ENCODE measurements at regions not wholly inside any gene's neighbourhood (a gene's known extent, or its start where the extent isn't known, plus 50 kb on each side); places are given as distances from the start of the nearest gene placed in this dataset.

- H3K36me3 ChIP-seq (ENCODE audit: insufficient read depth, low read length) = no peaks in the 10 kb centered on the region
- TF ChIP-seq EZH2 (IDR thresholded peaks at IDR 0.05; ENCODE audit: borderline replicate concordance, insufficient read depth, low read length, poor library complexity, severe bottlenecking) (no peak), RAD21 (conservative IDR thresholded peaks at IDR 0.05) (no peak), SMC3 (conservative IDR thresholded peaks at IDR 0.05; ENCODE audit: poor library complexity) (no peak), POLR2AphosphoS5 (IDR thresholded peaks at IDR 0.05) (no peak), TAF1 (IDR thresholded peaks at IDR 0.05; ENCODE audit: low read depth) (no peak), REST (IDR thresholded peaks at IDR 0.05; ENCODE audit: borderline replicate concordance) (no peak), EP300 (conservative IDR thresholded peaks at IDR 0.05; ENCODE audit: poor library complexity, severe bottlenecking) (no peak)
- no peak overlapping the region for H3K9ac ChIP-seq (ENCODE audit: low read length)
- no peaks in the 10 kb centered on the region for H3K9me3 ChIP-seq (ENCODE audit: low read length)
- no peak overlapping the region for H3K27ac ChIP-seq (ENCODE audit: low read length)
- H2AFZ ChIP-seq (ENCODE audit: low read depth, low read length) = no peak overlapping the region
- no peaks in the 10 kb centered on the region for H3F3A ChIP-seq (ENCODE audit: insufficient read depth, low read length, poor library complexity, severe bottlenecking)
- no peak overlapping the region for H3K4me2 ChIP-seq (ENCODE audit: low read length)
- no peak overlapping the region for H3K4me3 ChIP-seq (ENCODE audit: low read length)
- no peaks in the 10 kb centered on the region for H4K20me1 ChIP-seq (ENCODE audit: insufficient read depth)
- no peaks in the 10 kb centered on the region for H3K79me2 ChIP-seq (replicated peaks; ENCODE audit: insufficient read depth, low read length)
- H3K9me2 ChIP-seq (ENCODE audit: insufficient read depth, low read length) = no peaks in the 10 kb centered on the region
- H3K27me3 ChIP-seq (ENCODE audit: insufficient read depth, low read depth, low read length) = no peaks in the 10 kb centered on the region
Observed at GRCh38 chr14:87041290-87042020, 951.5 kb downstream of the GALC start.

GRCh38 chr14:87034680-87035079 is 958.3 kb downstream of the GALC start:
- Histone ChIP-seq H3K27ac (ENCODE audit: low read length) (no peak overlapping the region), H3F3A (ENCODE audit: insufficient read depth, low read length, poor library complexity, severe bottlenecking) (no peaks in the 10 kb centered on the region), H4K20me1 (ENCODE audit: insufficient read depth) (no peaks in the 10 kb centered on the region), H3K9me3 (ENCODE audit: low read length) (no peaks in the 10 kb centered on the region), H3K9ac (ENCODE audit: low read length) (no peak overlapping the region), H3K79me2 (replicated peaks; ENCODE audit: insufficient read depth, low read length) (no peaks in the 10 kb centered on the region), H3K4me3 (ENCODE audit: low read length) (no peak overlapping the region), H3K9me2 (ENCODE audit: insufficient read depth, low read length) (no peaks in the 10 kb centered on the region), H3K36me3 (ENCODE audit: insufficient read depth, low read length) (no peaks in the 10 kb centered on the region), H3K27me3 (ENCODE audit: insufficient read depth, low read depth, low read length) (no peaks in the 10 kb centered on the region), H2AFZ (ENCODE audit: low read depth, low read length) (no peak overlapping the region), H3K4me2 (ENCODE audit: low read length) (no peak overlapping the region)
- no peak for TF ChIP-seq EP300 (conservative IDR thresholded peaks at IDR 0.05; ENCODE audit: poor library complexity, severe bottlenecking)
- TF ChIP-seq RAD21 (conservative IDR thresholded peaks at IDR 0.05) = no peak
- TF ChIP-seq REST (IDR thresholded peaks at IDR 0.05; ENCODE audit: borderline replicate concordance) = no peak
- no peak for TF ChIP-seq EZH2 (IDR thresholded peaks at IDR 0.05; ENCODE audit: borderline replicate concordance, insufficient read depth, low read length, poor library complexity, severe bottlenecking)
- no peak for TF ChIP-seq SMC3 (conservative IDR thresholded peaks at IDR 0.05; ENCODE audit: poor library complexity)
- no peak for TF ChIP-seq MXI1 (conservative IDR thresholded peaks at IDR 0.05; ENCODE audit: poor library complexity, severe bottlenecking)
- no peak for TF ChIP-seq TAF1 (IDR thresholded peaks at IDR 0.05; ENCODE audit: low read depth)
- no peak for TF ChIP-seq POLR2AphosphoS5 (IDR thresholded peaks at IDR 0.05)
- no peak for TF ChIP-seq CTCF (IDR thresholded peaks at IDR 0.05; ENCODE audit: poor library complexity, severe bottlenecking)
